ENCODE measurements at regions not wholly inside any gene's neighbourhood (a gene's known extent, or its start where the extent isn't known, plus 50 kb on each side); places are given as distances from the start of the nearest gene placed in this dataset.

GRCh38 chr5:158074992-158075769, 216.2 kb upstream of the CLINT1 start:
- TF ChIP-seq CTCF (IDR thresholded peaks at IDR 0.05; ENCODE audit: low read length) (peak; percentile 83), EZH2 (IDR thresholded peaks at IDR 0.05; ENCODE audit: borderline replicate concordance, low read length) (no peak)
